Esophagus squamous epithelium (tissue), 5 donors: ENCODE measurements at regions not wholly inside any gene's neighbourhood (a gene's known extent, or its start where the extent isn't known, plus 50 kb on each side); places are given as distances from the start of the nearest gene placed in this dataset.
"Not testable (repeated sequence)": the region's sequence is repeated elsewhere in the genome, so short reads cannot be mapped to it uniquely, and the experiment has no call there.

Experiments
- DNase-seq: peaks from one replicate; lab custom pipeline; 2025; lab: John Stamatoyannopoulos, UW
- H3K27ac ChIP-seq, 4 donors: fragments of 200-600 bp; sonication (generic); one replicate each; pipeline ENCODE4 v1.5.1; 2016 to 2019; ENCODE audit warnings: mild to moderate bottlenecking in 1 of 4
- H3K27me3 ChIP-seq, 4 donors: fragments of 200-600 bp; sonication (generic); 1 replicate in 3 of 4; 2 replicates in 1 of 4; pipeline versions ENCODE4 v1.5.1 to v1.6.0; 2017 to 2021; ENCODE audit warnings: antibody characterized with exemption in 1 of 4
- H3K36me3 ChIP-seq, 3 donors: fragments of 200-600 bp; sonication (generic); one replicate each; pipeline ENCODE4 v1.5.1; 2016 to 2019
- H3K4me1 ChIP-seq, 3 donors: fragments of 200-600 bp; sonication (generic); one replicate each; pipeline ENCODE4 v1.5.1; 2017 to 2019
- H3K4me3 ChIP-seq, 4 donors: fragments of 200-600 bp; sonication (generic); 1 replicate in 3 of 4; 2 replicates in 1 of 4; pipeline ENCODE4 v1.5.1; 2016 to 2019; ENCODE audit warnings: mild to moderate bottlenecking in 2 of 4, moderate library complexity in 1 of 4
- H3K9me3 ChIP-seq, 3 donors: fragments of 200-600 bp; sonication (generic); one replicate each; pipeline ENCODE4 v1.5.1; 2016 to 2019
- CTCF ChIP-seq, 6 experiments: fragments of 450-650 bp in 4 of 6; fragments of 200-600 bp in 2 of 6; sonication (generic) in 2 of 6; IDR thresholded peaks; one replicate each; pipeline ENCODE4 v1.5.1; 2016 to 2019; ENCODE audit warnings: antibody characterized with exemption in 6 of 6, mild to moderate bottlenecking in 4 of 6, moderate library complexity in 4 of 6
- POLR2A ChIP-seq, 4 donors: fragments of 450-650 bp; IDR thresholded peaks; one replicate each; pipeline ENCODE4 v1.6.1; 2017; ENCODE audit warnings: antibody characterized with exemption in 4 of 4, mild to moderate bottlenecking in 4 of 4, moderate library complexity in 3 of 4
- WGBS, 2 donors: methylation state at CpG; one replicate each; pipeline ENCODE4 v1.1.5; 2018; 5-methylcytosine and 5-hydroxymethylcytosine counted together
- intact Hi-C: fragments of 100-400 bp; cut with DNase I; formaldehyde crosslinking; loops from one replicate; pipeline ENCODE4 v1.15.0; 2022
- donor health status: DM: yes; HTN: yes; CAD: no.

- intact Hi-C loops: no loop called here
- Histone ChIP-seq H3K4me1 (peaks cover 6 to 67% (median 22%) of the 10 kb centered on the region in 3 donors), H3K4me3 (no peak overlapping the region), H3K36me3 (no peaks in the 10 kb centered on the region), H3K27me3 (no peaks in the 10 kb centered on the region), H3K9me3 (no peaks in the 10 kb centered on the region), H3K27ac (peak overlapping the region; percentile 41 to 84 (median 68))
- WGBS, 2 donors: 60 to 69% methylated on average over 3 of the region's 3 CpGs
- TF ChIP-seq CTCF (IDR thresholded peaks at IDR 0.05): no peak
- TF ChIP-seq POLR2A (IDR thresholded peaks at IDR 0.05): no peak
- DNase-seq: no peak
These were observed 149.5 kb upstream of the KRR1 start for GRCh38 chr12:75660805-75661404.

- Histone ChIP-seq H3K27ac (peak overlapping the region; percentile 41 to 84 (median 68)), H3K4me1 (peaks cover 6 to 72% (median 22%) of the 10 kb centered on the region in 3 donors), H3K4me3 (no peak overlapping the region), H3K27me3 (no peaks in the 10 kb centered on the region), H3K9me3 (no peaks in the 10 kb centered on the region), H3K36me3 (no peaks in the 10 kb centered on the region)
- 16 to 23% methylated on average over 4 of the region's 4 CpGs for WGBS, 2 donors
- no peak for DNase-seq
- intact Hi-C loops: no loop called here
- no peak for TF ChIP-seq CTCF (IDR thresholded peaks at IDR 0.05)
- TF ChIP-seq POLR2A (IDR thresholded peaks at IDR 0.05): no peak
These were observed 148.7 kb upstream of the KRR1 start for GRCh38 chr12:75660107-75660530.

- TF ChIP-seq POLR2A (IDR thresholded peaks at IDR 0.05): no peak
- TF ChIP-seq CTCF (IDR thresholded peaks at IDR 0.05): peak in 1 of 6 experiments; percentile 13
- Histone ChIP-seq H3K36me3 (no peaks in the 10 kb centered on the region), H3K9me3 (no peaks in the 10 kb centered on the region), H3K27me3 (no peaks in the 10 kb centered on the region), H3K4me1 (peaks cover 6 to 72% (median 22%) of the 10 kb centered on the region in 3 donors), H3K27ac (peak overlapping the region; percentile 41 to 84 (median 68)), H3K4me3 (no peak overlapping the region)
- 29 to 56% methylated on average over 8 to 9 of the region's 9 CpGs for WGBS, 2 donors
- DNase-seq: no peak
- intact Hi-C loops: no loop called here
These were observed 147.8 kb upstream of the KRR1 start for GRCh38 chr12:75658901-75659823.

- intact Hi-C loops: no loop called here
- no peaks in the 10 kb centered on the region for H3K27me3 ChIP-seq
- no peak overlapping the region for H3K4me3 ChIP-seq
- DNase-seq: no peak
- no peaks in the 10 kb centered on the region for H3K36me3 ChIP-seq
- TF ChIP-seq POLR2A (IDR thresholded peaks at IDR 0.05) (no peak), CTCF (IDR thresholded peaks at IDR 0.05) (no peak)
- peak overlapping the region; percentile 35 to 84 (median 68) for H3K27ac ChIP-seq
- no peaks in the 10 kb centered on the region for H3K9me3 ChIP-seq
- peaks cover 6 to 72% (median 22%) of the 10 kb centered on the region in 3 donors for H3K4me1 ChIP-seq
These were observed 146.9 kb upstream of the KRR1 start for GRCh38 chr12:75658286-75658685.

- no peak for TF ChIP-seq POLR2A (IDR thresholded peaks at IDR 0.05)
- no peak for DNase-seq
- H3K27ac ChIP-seq: peak overlapping the region; percentile 35 to 84 (median 68)
These were observed 146.4 kb upstream of the KRR1 start for GRCh38 chr12:75657831-75658230.

GRCh38 chr12:75657354-75657753, 145.9 kb upstream of the KRR1 start:
- H3K36me3 ChIP-seq, intact Hi-C loops, H3K9me3 ChIP-seq, DNase-seq, H3K27me3 ChIP-seq, H3K4me3 ChIP-seq: not testable (repeated sequence)
- peaks cover 6 to 70% (median 22%) of the 10 kb centered on the region in 3 donors for H3K4me1 ChIP-seq
- H3K27ac ChIP-seq: peak overlapping the region in 3 of 4 donors; percentile 66 to 84 (median 71)
- 47 to 54% methylated on average over 6 of the region's 6 CpGs for WGBS, 2 donors

More at GRCh38 chr12:75657831-75658230, 146.4 kb upstream of the KRR1 start:
- 65 to 71% methylated on average over 2 of the region's 2 CpGs for WGBS, 2 donors
- no peaks in the 10 kb centered on the region for H3K36me3 ChIP-seq
- intact Hi-C loops: no loop called here
- H3K4me3 ChIP-seq: no peak overlapping the region
- no peaks in the 10 kb centered on the region for H3K27me3 ChIP-seq
- peaks cover 6 to 72% (median 22%) of the 10 kb centered on the region in 3 donors for H3K4me1 ChIP-seq
- H3K9me3 ChIP-seq: no peaks in the 10 kb centered on the region
